Fibroblast of pulmonary artery (primary cell): ENCODE measurements at regions not wholly inside any gene's neighbourhood (a gene's known extent, or its start where the extent isn't known, plus 50 kb on each side); places are given as distances from the start of the nearest gene placed in this dataset.

Experiments
- DNase-seq: peaks from one replicate; pipeline ENCODE4 v3.0.0-alpha.2; 2010; ENCODE audit warnings: low read depth
- H3K4me3 ChIP-seq: replicated peaks from 2 replicates; pipeline ENCODE4 v1.5.1; 2011; ENCODE audit warnings: low read depth, mild to moderate bottlenecking, control low read depth, low read length, moderate library complexity
- CTCF ChIP-seq: IDR thresholded peaks from 2 replicates; pipeline ENCODE4 v1.5.1; 2011; ENCODE audit warnings: mild to moderate bottlenecking, control low read depth, low read length, inconsistent platforms; ENCODE audit errors: missing control alignments

GRCh38 chr14:65263177-65263788 is 149.2 kb upstream of the FUT8 start:
- no peak for TF ChIP-seq CTCF
- no peak overlapping the region for H3K4me3 ChIP-seq
- peak; percentile 34 for DNase-seq

- DNase-seq = peak; percentile 76
These were observed 144.7 kb upstream of the FUT8 start for GRCh38 chr14:65267856-65268255.

GRCh38 chr14:65268594-65268993 is 143.9 kb upstream of the FUT8 start:
- H3K4me3 ChIP-seq = no peak overlapping the region
- DNase-seq = no peak
- no peak for TF ChIP-seq CTCF

More at GRCh38 chr14:65267856-65268255, 144.7 kb upstream of the FUT8 start:
- H3K4me3 ChIP-seq = no peak overlapping the region
- no peak for TF ChIP-seq CTCF

- no peak for TF ChIP-seq CTCF
- H3K4me3 ChIP-seq = no peak overlapping the region
- DNase-seq = no peak
These were observed 142.8 kb upstream of the FUT8 start for GRCh38 chr14:65269732-65270131.

- DNase-seq = no peak
- TF ChIP-seq CTCF = no peak
- H3K4me3 ChIP-seq = no peak overlapping the region
These were observed 135.5 kb upstream of the FUT8 start for GRCh38 chr14:65277027-65277426.

- no peak overlapping the region for H3K4me3 ChIP-seq
- no peak for TF ChIP-seq CTCF
- DNase-seq = no peak
These were observed 134.8 kb upstream of the FUT8 start for GRCh38 chr14:65277580-65278270.

GRCh38 chr14:65278589-65278988 is 133.9 kb upstream of the FUT8 start:
- DNase-seq = no peak
- TF ChIP-seq CTCF = no peak
- no peak overlapping the region for H3K4me3 ChIP-seq
